GM19328 (cell line): ENCODE measurements at regions not wholly inside any gene's neighbourhood (a gene's known extent, or its start where the extent isn't known, plus 50 kb on each side); places are given as distances from the start of the nearest gene placed in this dataset.

Experiments used
- ATAC-seq: cut with Tn5 transposase; IDR thresholded peaks from one replicate; pipeline ENCODE4 v1.9.1; 2021; ENCODE audit warnings: mild to moderate bottlenecking, moderate library complexity; ENCODE audit not compliant: unreplicated experiment

GRCh38 chr6:105966481-105966880, 119.7 kb upstream of the PRDM1 start:
- no peak for ATAC-seq

GRCh38 chr6:105964979-105965760, 121.0 kb upstream of the PRDM1 start:
- no peak for ATAC-seq

- no peak for ATAC-seq
These were observed 132.0 kb upstream of the PRDM1 start for GRCh38 chr6:105954148-105954547.

- no peak for ATAC-seq
These were observed 133.1 kb upstream of the PRDM1 start for GRCh38 chr6:105952772-105953690.

GRCh38 chr6:105952326-105952725, 133.8 kb upstream of the PRDM1 start:
- ATAC-seq, result no peak

- ATAC-seq, result no peak
These were observed 134.8 kb upstream of the PRDM1 start for GRCh38 chr6:105951322-105951721.

- no peak for ATAC-seq
These were observed 136.3 kb upstream of the PRDM1 start for GRCh38 chr6:105949869-105950268.

- ATAC-seq, result no peak
These were observed 142.6 kb upstream of the PRDM1 start for GRCh38 chr6:105943514-105943913.

GRCh38 chr6:105941621-105942412, 144.3 kb upstream of the PRDM1 start:
- ATAC-seq, result no peak

GRCh38 chr6:105940990-105941389, 145.1 kb upstream of the PRDM1 start:
- no peak for ATAC-seq

- ATAC-seq, result no peak
These were observed 149.2 kb upstream of the PRDM1 start for GRCh38 chr6:105936972-105937371.

GRCh38 chr6:105935416-105935815, 150.7 kb upstream of the PRDM1 start:
- ATAC-seq, result no peak

- no peak for ATAC-seq
These were observed 151.4 kb upstream of the PRDM1 start for GRCh38 chr6:105934708-105935107.

GRCh38 chr6:105932440-105932839, 153.7 kb upstream of the PRDM1 start:
- ATAC-seq, result no peak

GRCh38 chr6:105929626-105930025, 156.5 kb upstream of the PRDM1 start:
- ATAC-seq, result no peak

GRCh38 chr6:105926318-105926717, 159.8 kb upstream of the PRDM1 start:
- ATAC-seq, result no peak

- ATAC-seq, result no peak
These were observed 160.4 kb upstream of the PRDM1 start for GRCh38 chr6:105925706-105926105.

- ATAC-seq, result no peak
These were observed 164.4 kb upstream of the PRDM1 start for GRCh38 chr6:105921781-105922180.

GRCh38 chr6:105920071-105920470, 166.1 kb upstream of the PRDM1 start:
- no peak for ATAC-seq

- ATAC-seq, result no peak
These were observed 169.0 kb upstream of the PRDM1 start for GRCh38 chr6:105917038-105917695.
